Stimulated activated CD4-positive, alpha-beta T cell treated with anti-CD3 and anti-CD28 coated beads, Interleukin-12 subunit alpha, Interleukin-12 subunit beta, amount 100 ng/mL, for 4 hours (primary cell): ENCODE measurements at regions not wholly inside any gene's neighbourhood (a gene's known extent, or its start where the extent isn't known, plus 50 kb on each side); places are given as distances from the start of the nearest gene placed in this dataset.

Source experiments
- DNase-seq: peaks from one replicate; pipeline ENCODE4 v3.0.0-alpha.2; 2020

GRCh38 chr14:36028218-36028617 lies 148.3 kb downstream of the PTCSC3 start:
- DNase-seq = no peak

- DNase-seq = no peak
Measured at GRCh38 chr14:36027354-36027753, 149.2 kb downstream of the PTCSC3 start.

GRCh38 chr14:36022765-36023410 lies 153.6 kb downstream of the PTCSC3 start:
- no peak for DNase-seq

- no peak for DNase-seq
Measured at GRCh38 chr14:36021591-36022320, 154.8 kb downstream of the PTCSC3 start.

- DNase-seq = no peak
Measured at GRCh38 chr14:36021030-36021422, 155.5 kb downstream of the PTCSC3 start.

- DNase-seq = no peak
Measured at GRCh38 chr14:36020120-36021029, 156.1 kb downstream of the PTCSC3 start.

GRCh38 chr14:36019126-36019525 lies 157.4 kb downstream of the PTCSC3 start:
- DNase-seq = no peak

GRCh38 chr14:36014236-36014635 lies 162.3 kb downstream of the PTCSC3 start:
- DNase-seq = no peak

GRCh38 chr14:36013483-36013882 lies 163.0 kb downstream of the PTCSC3 start:
- no peak for DNase-seq

- DNase-seq = no peak
Measured at GRCh38 chr14:36012621-36013020, 163.9 kb downstream of the PTCSC3 start.

- DNase-seq = no peak
Measured at GRCh38 chr14:36009643-36010042, 166.9 kb downstream of the PTCSC3 start.

GRCh38 chr14:36006623-36007022 lies 169.9 kb downstream of the PTCSC3 start:
- DNase-seq = no peak

GRCh38 chr14:36005670-36006069 lies 170.9 kb downstream of the PTCSC3 start:
- no peak for DNase-seq

- DNase-seq = no peak
Measured at GRCh38 chr14:36001936-36002335, 174.6 kb downstream of the PTCSC3 start.

GRCh38 chr14:35999294-35999693 lies 173.2 kb downstream of the BRMS1L start:
- no peak for DNase-seq

GRCh38 chr14:35998303-35998702 lies 172.2 kb downstream of the BRMS1L start:
- DNase-seq = no peak

- DNase-seq = no peak
Measured at GRCh38 chr14:35993684-35993960, 167.5 kb downstream of the BRMS1L start.

GRCh38 chr14:35992816-35993683 lies 166.9 kb downstream of the BRMS1L start:
- no peak for DNase-seq

GRCh38 chr14:35991356-35991755 lies 165.2 kb downstream of the BRMS1L start:
- no peak for DNase-seq

- no peak for DNase-seq
Measured at GRCh38 chr14:35989736-35990135, 163.6 kb downstream of the BRMS1L start.

- DNase-seq = no peak
Measured at GRCh38 chr14:35988972-35989690, 163.0 kb downstream of the BRMS1L start.

- DNase-seq = no peak
Measured at GRCh38 chr14:35988550-35988949, 162.4 kb downstream of the BRMS1L start.
